ENCODE measurements at regions not wholly inside any gene's neighbourhood (a gene's known extent, or its start where the extent isn't known, plus 50 kb on each side); places are given as distances from the start of the nearest gene placed in this dataset.
"Not testable (repeated sequence)": the region's sequence is repeated elsewhere in the genome, so short reads cannot be mapped to it uniquely, and the experiment has no call there.

GRCh38 chr5:163260471-163260870 is 176.9 kb upstream of the CCNG1 start:
- H2AFZ ChIP-seq (ENCODE audit: low read length): no peak overlapping the region
- no peaks in the 10 kb centered on the region for H3K4me1 ChIP-seq (ENCODE audit: control insufficient read depth, extremely low read depth, insufficient read depth, low read length)
- H3K4me2 ChIP-seq (ENCODE audit: extremely low read depth, insufficient read depth, low read length): no peak overlapping the region
- TF ChIP-seq CTCF (conservative IDR thresholded peaks at IDR 0.05 in 1 of 2, IDR thresholded peaks at IDR 0.05 in 1 of 2; ENCODE audit: low read depth in 1 of 2, low read length in 2 of 2) (no peak), EZH2 (IDR thresholded peaks at IDR 0.05; ENCODE audit: low read length, missing control alignments) (no peak)
- no peaks in the 10 kb centered on the region for H3K79me2 ChIP-seq (ENCODE audit: control insufficient read depth, insufficient read depth, low read length)
- no peak overlapping the region for H3K27ac ChIP-seq (ENCODE audit: insufficient read depth, low read length)
- no peaks in the 10 kb centered on the region for H3K9me3 ChIP-seq (ENCODE audit: control insufficient read depth, insufficient read depth, low read depth, low read length)
- DNase-seq (ENCODE audit: low read depth in 2 of 2): no peak
- no peaks in the 10 kb centered on the region for H3K36me3 ChIP-seq (ENCODE audit: control insufficient read depth, insufficient read depth, low read length)
- H3K4me3 ChIP-seq (replicated peaks in 1 of 4; ENCODE audit: control extremely low read depth in 1 of 4, insufficient read depth in 1 of 4, low read depth in 3 of 4, low read length in 4 of 4): no peak overlapping the region
- H3K27me3 ChIP-seq (ENCODE audit: control insufficient read depth, insufficient read depth, low read length): no peaks in the 10 kb centered on the region
- no peak overlapping the region for H3K9ac ChIP-seq (ENCODE audit: insufficient read depth, low read length)
- H4K20me1 ChIP-seq (ENCODE audit: control insufficient read depth, extremely low read depth, insufficient read depth, low read length): no peaks in the 10 kb centered on the region

- no peaks in the 10 kb centered on the region for H3K27me3 ChIP-seq (ENCODE audit: control insufficient read depth, insufficient read depth, low read length)
- no peaks in the 10 kb centered on the region for H4K20me1 ChIP-seq (ENCODE audit: control insufficient read depth, extremely low read depth, insufficient read depth, low read length)
- no peaks in the 10 kb centered on the region for H3K36me3 ChIP-seq (ENCODE audit: control insufficient read depth, insufficient read depth, low read length)
- H3K79me2 ChIP-seq (ENCODE audit: control insufficient read depth, insufficient read depth, low read length): no peaks in the 10 kb centered on the region
- no peak overlapping the region for H2AFZ ChIP-seq (ENCODE audit: low read length)
- H3K9me3 ChIP-seq (ENCODE audit: control insufficient read depth, insufficient read depth, low read depth, low read length): no peaks in the 10 kb centered on the region
- H3K9ac ChIP-seq (ENCODE audit: insufficient read depth, low read length): no peak overlapping the region
- no peak overlapping the region for H3K4me3 ChIP-seq (replicated peaks in 1 of 4; ENCODE audit: control extremely low read depth in 1 of 4, insufficient read depth in 1 of 4, low read depth in 3 of 4, low read length in 4 of 4)
- H3K27ac ChIP-seq (ENCODE audit: insufficient read depth, low read length): no peak overlapping the region
- H3K4me1 ChIP-seq (ENCODE audit: control insufficient read depth, extremely low read depth, insufficient read depth, low read length): no peaks in the 10 kb centered on the region
- DNase-seq (ENCODE audit: low read depth in 2 of 2): no peak
- no peak for TF ChIP-seq CTCF (conservative IDR thresholded peaks at IDR 0.05 in 1 of 2, IDR thresholded peaks at IDR 0.05 in 1 of 2; ENCODE audit: low read depth in 1 of 2, low read length in 2 of 2)
- TF ChIP-seq EZH2 (IDR thresholded peaks at IDR 0.05; ENCODE audit: low read length, missing control alignments): no peak
- no peak overlapping the region for H3K4me2 ChIP-seq (ENCODE audit: extremely low read depth, insufficient read depth, low read length)
Measured at GRCh38 chr5:163260961-163261360, 176.4 kb upstream of the CCNG1 start.

GRCh38 chr5:163261647-163262269 is 175.6 kb upstream of the CCNG1 start:
- H3K4me2 ChIP-seq (ENCODE audit: extremely low read depth, insufficient read depth, low read length): no peak overlapping the region
- H3K27ac ChIP-seq (ENCODE audit: insufficient read depth, low read length): no peak overlapping the region
- DNase-seq (ENCODE audit: low read depth in 2 of 2): no peak
- H4K20me1 ChIP-seq (ENCODE audit: control insufficient read depth, extremely low read depth, insufficient read depth, low read length): no peaks in the 10 kb centered on the region
- H3K4me3 ChIP-seq (replicated peaks in 1 of 4; ENCODE audit: control extremely low read depth in 1 of 4, insufficient read depth in 1 of 4, low read depth in 3 of 4, low read length in 4 of 4): no peak overlapping the region
- H3K9me3 ChIP-seq (ENCODE audit: control insufficient read depth, insufficient read depth, low read depth, low read length): no peaks in the 10 kb centered on the region
- TF ChIP-seq CTCF (conservative IDR thresholded peaks at IDR 0.05 in 1 of 2, IDR thresholded peaks at IDR 0.05 in 1 of 2; ENCODE audit: low read depth in 1 of 2, low read length in 2 of 2) (no peak), EZH2 (IDR thresholded peaks at IDR 0.05; ENCODE audit: low read length, missing control alignments) (no peak)
- H3K9ac ChIP-seq (ENCODE audit: insufficient read depth, low read length): no peak overlapping the region
- no peaks in the 10 kb centered on the region for H3K27me3 ChIP-seq (ENCODE audit: control insufficient read depth, insufficient read depth, low read length)
- H3K36me3 ChIP-seq (ENCODE audit: control insufficient read depth, insufficient read depth, low read length): no peaks in the 10 kb centered on the region
- no peaks in the 10 kb centered on the region for H3K4me1 ChIP-seq (ENCODE audit: control insufficient read depth, extremely low read depth, insufficient read depth, low read length)
- H3K79me2 ChIP-seq (ENCODE audit: control insufficient read depth, insufficient read depth, low read length): no peaks in the 10 kb centered on the region
- H2AFZ ChIP-seq (ENCODE audit: low read length): no peak overlapping the region

- H3K27me3 ChIP-seq (ENCODE audit: control insufficient read depth, insufficient read depth, low read length); H3K79me2 ChIP-seq (ENCODE audit: control insufficient read depth, insufficient read depth, low read length); DNase-seq (ENCODE audit: low read depth in 2 of 2); H3K9me3 ChIP-seq (ENCODE audit: control insufficient read depth, insufficient read depth, low read depth, low read length); H3K9ac ChIP-seq (ENCODE audit: insufficient read depth, low read length); H3K36me3 ChIP-seq (ENCODE audit: control insufficient read depth, insufficient read depth, low read length); H3K4me3 ChIP-seq (replicated peaks in 1 of 4; ENCODE audit: control extremely low read depth in 1 of 4, insufficient read depth in 1 of 4, low read depth in 3 of 4, low read length in 4 of 4); H4K20me1 ChIP-seq (ENCODE audit: control insufficient read depth, extremely low read depth, insufficient read depth, low read length); H2AFZ ChIP-seq (ENCODE audit: low read length); H3K4me1 ChIP-seq (ENCODE audit: control insufficient read depth, extremely low read depth, insufficient read depth, low read length); H3K27ac ChIP-seq (ENCODE audit: insufficient read depth, low read length); H3K4me2 ChIP-seq (ENCODE audit: extremely low read depth, insufficient read depth, low read length): not testable (repeated sequence)
Measured at GRCh38 chr5:163266249-163266648, 171.1 kb upstream of the CCNG1 start.
